KOPT-K1 (cell line): ENCODE measurements at regions not wholly inside any gene's neighbourhood (a gene's known extent, or its start where the extent isn't known, plus 50 kb on each side); places are given as distances from the start of the nearest gene placed in this dataset.
"Not testable (repeated sequence)": the region's sequence is repeated elsewhere in the genome, so short reads cannot be mapped to it uniquely, and the experiment has no call there.

Experiments
- H3K27ac ChIP-seq: fragments of 200-600 bp; sonication (generic); 2 replicates; pipeline ENCODE4 v1.5.1; 2016; ENCODE audit warnings: antibody characterized with exemption, mild to moderate bottlenecking, low read depth, low read length; ENCODE audit not compliant: poor library complexity, severe bottlenecking
- H3K36me3 ChIP-seq: fragments of 200-600 bp; sonication (generic); 2 replicates; pipeline ENCODE4 v1.5.1; 2017; ENCODE audit warnings: antibody characterized with exemption, mild to moderate bottlenecking, low read length, moderate library complexity; ENCODE audit not compliant: insufficient read depth
- H3K9me3 ChIP-seq: fragments of 200-600 bp; sonication (generic); 2 replicates; pipeline ENCODE4 v1.5.1; 2017; ENCODE audit warnings: antibody characterized with exemption, low read length, mild to moderate bottlenecking; ENCODE audit not compliant: insufficient read depth, poor library complexity, severe bottlenecking

GRCh38 chr5:126251024-126251423 lies 172.2 kb upstream of the GRAMD2B start:
- Histone ChIP-seq H3K27ac (no peak overlapping the region), H3K9me3 (no peaks in the 10 kb centered on the region), H3K36me3 (no peaks in the 10 kb centered on the region)

DNA sequence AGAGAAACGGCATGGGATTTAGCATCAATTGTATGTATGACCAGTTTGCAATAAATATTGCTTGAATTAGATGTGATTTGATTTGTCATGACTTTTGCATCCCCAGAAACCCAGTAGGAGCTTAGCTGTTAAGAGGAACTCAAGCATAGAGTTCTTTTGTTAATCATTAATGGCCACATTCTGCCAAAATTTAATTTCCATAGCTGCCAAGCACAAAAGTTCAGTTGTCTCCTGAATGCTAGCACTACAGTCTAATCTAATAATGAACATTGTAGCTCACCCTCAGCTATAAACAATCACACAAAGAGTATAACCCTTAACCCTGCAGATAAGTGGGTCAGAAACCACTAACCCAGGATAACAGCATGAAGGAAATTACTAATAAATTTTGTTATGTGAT lies 169.8 kb upstream of the GRAMD2B start:
- Histone ChIP-seq H3K36me3 (no peaks in the 10 kb centered on the region), H3K27ac (no peak overlapping the region), H3K9me3 (no peaks in the 10 kb centered on the region)

GRCh38 chr5:126263591-126264184 lies 159.5 kb upstream of the GRAMD2B start:
- Histone ChIP-seq H3K36me3 (no peaks in the 10 kb centered on the region), H3K9me3 (no peaks in the 10 kb centered on the region), H3K27ac (no peak overlapping the region)

GRCh38 chr5:126265917-126266316 lies 157.3 kb upstream of the GRAMD2B start:
- Histone ChIP-seq H3K36me3 (no peaks in the 10 kb centered on the region), H3K27ac (no peak overlapping the region), H3K9me3 (no peaks in the 10 kb centered on the region)

DNA sequence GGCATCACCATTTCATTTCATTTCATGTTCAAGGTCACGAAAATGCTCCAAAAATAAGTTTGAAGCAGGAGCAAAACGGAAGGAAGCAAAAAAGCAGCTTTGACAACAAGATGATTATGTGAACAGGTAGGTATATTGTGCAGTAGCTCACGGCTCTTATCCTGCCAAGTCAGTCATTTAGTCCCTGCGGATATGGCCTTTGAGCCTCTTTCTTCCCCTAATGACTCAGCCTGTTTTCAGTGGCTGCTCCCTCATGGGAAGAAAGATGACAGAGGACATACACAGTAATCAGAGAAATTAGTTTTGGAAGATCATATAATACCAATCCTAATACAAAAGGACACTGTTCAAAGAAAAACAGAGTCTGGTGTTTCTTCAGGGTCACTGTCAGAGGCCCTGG lies 155.8 kb upstream of the GRAMD2B start:
- Histone ChIP-seq H3K9me3 (no peaks in the 10 kb centered on the region), H3K36me3 (no peaks in the 10 kb centered on the region), H3K27ac (no peak overlapping the region)

- Histone ChIP-seq H3K9me3 (no peaks in the 10 kb centered on the region), H3K27ac (no peak overlapping the region)
Measured at GRCh38 chr5:126268697-126269315, 154.4 kb upstream of the GRAMD2B start.

GRCh38 chr5:126269511-126269910 lies 153.7 kb upstream of the GRAMD2B start:
- Histone ChIP-seq H3K27ac (no peak overlapping the region), H3K36me3 (no peaks in the 10 kb centered on the region), H3K9me3 (no peaks in the 10 kb centered on the region)

More at GRCh38 chr5:126268697-126269315, 154.4 kb upstream of the GRAMD2B start:
- H3K36me3 ChIP-seq = no peaks in the 10 kb centered on the region

- H3K9me3 ChIP-seq = no peaks in the 10 kb centered on the region
- H3K27ac ChIP-seq = no peak overlapping the region
- H3K36me3 ChIP-seq = no peaks in the 10 kb centered on the region
Measured at GRCh38 chr5:126271141-126271540, 152.1 kb upstream of the GRAMD2B start.

DNA sequence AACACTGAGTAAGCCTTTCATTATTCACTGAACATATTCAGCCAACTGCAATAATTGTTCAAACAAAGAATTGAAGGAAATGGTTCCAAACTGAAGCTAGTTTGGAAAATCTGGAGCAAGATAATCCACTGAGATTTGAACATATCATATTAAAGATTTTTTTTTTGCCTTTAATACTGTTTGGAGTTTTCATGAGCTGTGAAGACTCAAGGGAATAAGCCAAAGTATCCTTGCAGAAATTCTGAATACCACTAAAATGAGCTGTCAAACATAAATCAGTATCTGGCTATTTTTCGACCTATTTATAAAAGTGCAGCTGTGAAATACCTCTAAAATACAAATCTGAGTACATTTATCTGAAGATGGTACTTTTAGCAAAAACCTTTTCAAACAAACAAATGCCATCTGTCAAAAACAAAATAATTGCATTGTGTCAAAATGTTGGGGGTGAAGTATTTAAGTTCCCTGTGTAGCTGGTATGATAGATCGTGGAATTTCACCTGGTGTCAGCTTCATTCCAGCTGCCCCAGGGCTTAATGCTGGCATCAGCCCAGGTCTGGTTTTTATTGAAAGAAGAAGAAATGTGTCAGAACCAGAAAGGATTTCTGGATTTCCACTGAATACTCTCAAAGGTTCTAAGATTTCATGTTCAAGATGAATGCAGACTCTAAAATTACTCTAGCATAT lies 149.0 kb upstream of the GRAMD2B start:
- H3K36me3 ChIP-seq = no peaks in the 10 kb centered on the region
- H3K27ac ChIP-seq = no peak overlapping the region
- H3K9me3 ChIP-seq = no peaks in the 10 kb centered on the region

GRCh38 chr5:126274763-126275125 lies 148.5 kb upstream of the GRAMD2B start:
- H3K27ac ChIP-seq = no peak overlapping the region
- H3K9me3 ChIP-seq = no peaks in the 10 kb centered on the region
- H3K36me3 ChIP-seq = no peaks in the 10 kb centered on the region

- Histone ChIP-seq H3K27ac (no peak overlapping the region), H3K36me3 (no peaks in the 10 kb centered on the region), H3K9me3 (no peaks in the 10 kb centered on the region)
Measured at GRCh38 chr5:126277762-126278161, 145.4 kb upstream of the GRAMD2B start.

DNA sequence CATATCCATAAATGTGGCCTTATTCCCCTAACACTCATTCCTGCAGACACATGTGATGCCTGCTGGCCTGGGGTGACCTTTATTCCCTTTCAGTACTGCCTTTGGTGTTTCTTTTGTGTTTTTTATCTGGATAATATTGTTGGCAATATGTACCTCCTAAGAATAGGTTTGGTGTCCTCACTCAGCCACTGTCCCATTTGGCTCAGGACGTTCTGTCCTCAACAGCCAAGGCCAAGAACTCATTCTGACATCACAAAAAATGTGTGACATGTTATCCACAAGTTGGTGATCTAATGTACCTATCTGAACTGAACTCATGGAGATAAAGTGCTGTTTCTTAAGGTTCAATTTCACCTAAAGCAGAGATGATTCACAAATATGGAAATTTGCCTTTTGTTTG lies 142.9 kb upstream of the GRAMD2B start:
- Histone ChIP-seq H3K36me3 (no peaks in the 10 kb centered on the region), H3K9me3 (no peaks in the 10 kb centered on the region), H3K27ac (no peak overlapping the region)

DNA sequence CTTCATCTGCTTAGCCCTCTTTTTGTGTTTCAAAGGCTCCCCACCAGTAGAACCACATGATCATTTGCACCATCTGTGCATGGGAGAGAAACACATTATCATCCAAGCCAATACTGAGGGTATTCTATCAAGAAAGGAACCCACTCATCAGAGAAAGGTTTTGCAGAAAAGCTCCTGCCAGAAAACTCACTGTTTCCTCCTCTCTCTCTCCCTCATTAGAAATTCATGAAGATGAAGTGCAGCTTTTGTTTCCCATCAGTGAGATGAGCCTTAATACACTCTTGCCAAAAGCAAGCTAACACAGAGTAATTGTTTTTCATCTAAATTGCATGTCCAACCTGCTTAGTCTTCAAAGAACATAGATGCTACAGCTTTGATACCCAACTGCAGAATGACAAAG lies 142.4 kb upstream of the GRAMD2B start:
- H3K36me3 ChIP-seq = no peaks in the 10 kb centered on the region
- no peak overlapping the region for H3K27ac ChIP-seq
- no peaks in the 10 kb centered on the region for H3K9me3 ChIP-seq

DNA sequence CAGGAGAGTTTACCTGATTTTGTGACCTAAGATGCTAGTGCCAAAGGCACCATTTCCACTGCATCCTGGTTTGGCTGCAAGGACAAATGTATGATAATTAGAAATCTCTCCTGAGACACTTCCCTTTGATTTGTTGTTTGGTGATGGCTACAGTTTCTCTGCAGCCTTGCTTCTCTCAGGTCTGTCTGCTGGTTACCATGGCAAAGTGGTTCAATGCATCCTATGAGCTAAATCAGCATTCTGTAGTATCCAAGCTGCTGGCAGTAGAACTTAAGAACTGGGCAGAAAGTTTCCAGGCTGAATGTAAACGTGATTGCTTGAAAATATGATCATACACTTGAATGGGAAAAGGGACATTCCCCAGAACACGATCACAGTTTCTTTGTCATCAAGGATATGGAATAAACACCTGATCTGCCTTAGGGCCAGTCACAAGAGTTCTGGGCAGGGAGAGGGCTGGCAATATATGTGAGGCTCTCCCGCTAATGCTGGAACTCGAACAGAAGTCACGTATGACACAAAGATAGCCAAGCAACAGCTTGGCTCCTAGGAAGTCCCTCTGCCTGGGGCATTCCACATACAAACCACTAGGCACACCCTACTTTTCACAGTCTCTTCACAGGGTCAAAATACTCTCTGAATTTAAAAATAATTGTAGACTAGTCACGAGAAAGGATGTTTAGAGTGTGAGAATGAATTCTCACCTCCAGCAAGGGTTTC lies 138.1 kb upstream of the GRAMD2B start:
- Histone ChIP-seq H3K27ac (no peak overlapping the region), H3K9me3 (no peaks in the 10 kb centered on the region), H3K36me3 (no peaks in the 10 kb centered on the region)

- H3K9me3 ChIP-seq, H3K27ac ChIP-seq, H3K36me3 ChIP-seq: not testable (repeated sequence)
Measured at GRCh38 chr5:126296121-126296520, 127.1 kb upstream of the GRAMD2B start.
